Colonic mucosa (tissue), 4 donors: ENCODE measurements at regions not wholly inside any gene's neighbourhood (a gene's known extent, or its start where the extent isn't known, plus 50 kb on each side); places are given as distances from the start of the nearest gene placed in this dataset.

ENCODE experiments used
- DNase-seq: peaks from one replicate; pipeline ENCODE4 v3.0.0-alpha.2; 2020
- H3K27ac ChIP-seq: fragments of 200-600 bp; one replicate; pipeline ENCODE4 v1.8.0; 2021
- H3K27me3 ChIP-seq: fragments of 200-600 bp; one replicate; pipeline ENCODE4 v1.8.0; 2021
- H3K36me3 ChIP-seq: fragments of 200-600 bp; one replicate; pipeline ENCODE4 v1.8.0; 2021
- H3K4me1 ChIP-seq: fragments of 200-600 bp; one replicate; pipeline ENCODE4 v1.8.0; 2021; ENCODE audit warnings: mild to moderate bottlenecking
- H3K4me3 ChIP-seq: fragments of 200-600 bp; one replicate; pipeline ENCODE4 v1.8.0; 2021
- H3K9ac ChIP-seq, 2 donors: one replicate each; pipeline ENCODE4 v1.7.0; 2013; ENCODE audit warnings: control low read depth in 2 of 2, low read depth in 2 of 2, low read length in 2 of 2
- H3K9me3 ChIP-seq: fragments of 200-600 bp; one replicate; pipeline ENCODE4 v1.8.0; 2021
- intact Hi-C: fragments of 100-400 bp; cut with DNase I; formaldehyde crosslinking; loops from one replicate; pipeline ENCODE4 v1.14.1; 2022
- TF ChIP-seq, protein P1 (sequence below): fragments of 200-600 bp; IDR thresholded peaks from one replicate; pipeline ENCODE4 v1.8.0; 2022; ENCODE audit warnings: antibody characterized with exemption, mild to moderate bottlenecking
- donor health status: healthy.
- donor health status: DM: no; HTN: no; CAD: no.
- donor health status: DM: no; HTN: no; CAD: no.

DNA sequence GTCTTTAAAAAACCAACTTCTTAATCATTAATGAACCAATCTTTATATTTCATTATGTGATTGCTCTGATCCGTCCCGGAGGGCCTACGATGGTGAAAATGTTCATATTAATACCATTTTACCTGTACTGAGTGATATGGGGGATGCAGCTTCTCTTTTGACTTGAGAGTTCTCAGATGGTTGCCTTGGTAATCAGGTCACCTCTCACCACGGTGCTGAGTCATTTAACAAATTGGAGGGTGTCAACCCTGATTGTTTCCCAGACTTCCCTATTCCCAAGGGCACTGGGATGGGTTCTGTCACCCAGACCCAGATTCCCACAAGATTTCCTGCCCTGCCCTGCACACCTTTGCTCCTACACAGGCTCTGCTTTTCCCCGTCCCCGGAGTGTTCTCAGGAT, 128.5 kb upstream of the TMTC4 start:
- intact Hi-C loops: no loop called here

DNA sequence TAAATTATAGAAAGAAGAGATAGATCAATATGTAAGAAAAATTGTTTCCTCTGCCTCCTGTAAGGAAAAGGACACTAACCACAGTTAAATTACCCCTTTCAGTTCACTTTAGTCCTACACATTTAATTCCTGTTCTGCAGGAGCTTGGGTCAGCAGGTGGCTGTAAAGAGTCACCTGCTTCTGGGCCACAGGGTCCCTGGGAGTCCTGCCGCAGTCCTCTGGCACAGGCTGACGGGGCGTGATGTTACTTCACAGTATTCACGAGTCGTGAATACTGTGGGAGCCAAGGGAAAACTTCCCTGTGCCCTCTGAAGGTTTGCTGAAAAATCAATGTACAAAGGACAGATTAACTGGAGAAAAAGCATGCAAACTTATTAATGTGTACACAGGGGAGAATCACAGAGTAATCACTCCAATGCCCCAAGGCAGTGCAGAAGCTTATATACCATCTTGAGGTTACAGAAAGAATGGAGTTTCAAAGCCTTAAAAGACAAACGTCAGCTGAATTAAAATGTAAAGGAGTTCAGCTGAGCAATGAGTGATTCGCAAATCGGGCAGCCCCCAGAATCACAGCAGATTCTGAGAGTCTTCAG, 125.8 kb upstream of the TMTC4 start:
- Histone ChIP-seq H3K27me3 (no peaks in the 10 kb centered on the region), H3K4me3 (no peak overlapping the region), H3K9me3 (no peaks in the 10 kb centered on the region), H3K27ac (no peak overlapping the region), H3K4me1 (no peaks in the 10 kb centered on the region), H3K36me3 (no peaks in the 10 kb centered on the region), H3K9ac (no peak overlapping the region)
- no peak for DNase-seq
- TF ChIP-seq, protein P1, sequence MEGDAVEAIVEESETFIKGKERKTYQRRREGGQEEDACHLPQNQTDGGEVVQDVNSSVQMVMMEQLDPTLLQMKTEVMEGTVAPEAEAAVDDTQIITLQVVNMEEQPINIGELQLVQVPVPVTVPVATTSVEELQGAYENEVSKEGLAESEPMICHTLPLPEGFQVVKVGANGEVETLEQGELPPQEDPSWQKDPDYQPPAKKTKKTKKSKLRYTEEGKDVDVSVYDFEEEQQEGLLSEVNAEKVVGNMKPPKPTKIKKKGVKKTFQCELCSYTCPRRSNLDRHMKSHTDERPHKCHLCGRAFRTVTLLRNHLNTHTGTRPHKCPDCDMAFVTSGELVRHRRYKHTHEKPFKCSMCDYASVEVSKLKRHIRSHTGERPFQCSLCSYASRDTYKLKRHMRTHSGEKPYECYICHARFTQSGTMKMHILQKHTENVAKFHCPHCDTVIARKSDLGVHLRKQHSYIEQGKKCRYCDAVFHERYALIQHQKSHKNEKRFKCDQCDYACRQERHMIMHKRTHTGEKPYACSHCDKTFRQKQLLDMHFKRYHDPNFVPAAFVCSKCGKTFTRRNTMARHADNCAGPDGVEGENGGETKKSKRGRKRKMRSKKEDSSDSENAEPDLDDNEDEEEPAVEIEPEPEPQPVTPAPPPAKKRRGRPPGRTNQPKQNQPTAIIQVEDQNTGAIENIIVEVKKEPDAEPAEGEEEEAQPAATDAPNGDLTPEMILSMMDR: no peak
- intact Hi-C loops: no loop called here

More for the DNA sequence above, 128.5 kb upstream of the TMTC4 start:
- Histone ChIP-seq H3K9me3 (no peaks in the 10 kb centered on the region), H3K4me1 (no peaks in the 10 kb centered on the region), H3K4me3 (no peak overlapping the region), H3K36me3 (no peaks in the 10 kb centered on the region), H3K27ac (no peak overlapping the region), H3K9ac (no peak overlapping the region), H3K27me3 (no peaks in the 10 kb centered on the region)
- DNase-seq: no peak
- TF ChIP-seq, protein P1: no peak

DNA sequence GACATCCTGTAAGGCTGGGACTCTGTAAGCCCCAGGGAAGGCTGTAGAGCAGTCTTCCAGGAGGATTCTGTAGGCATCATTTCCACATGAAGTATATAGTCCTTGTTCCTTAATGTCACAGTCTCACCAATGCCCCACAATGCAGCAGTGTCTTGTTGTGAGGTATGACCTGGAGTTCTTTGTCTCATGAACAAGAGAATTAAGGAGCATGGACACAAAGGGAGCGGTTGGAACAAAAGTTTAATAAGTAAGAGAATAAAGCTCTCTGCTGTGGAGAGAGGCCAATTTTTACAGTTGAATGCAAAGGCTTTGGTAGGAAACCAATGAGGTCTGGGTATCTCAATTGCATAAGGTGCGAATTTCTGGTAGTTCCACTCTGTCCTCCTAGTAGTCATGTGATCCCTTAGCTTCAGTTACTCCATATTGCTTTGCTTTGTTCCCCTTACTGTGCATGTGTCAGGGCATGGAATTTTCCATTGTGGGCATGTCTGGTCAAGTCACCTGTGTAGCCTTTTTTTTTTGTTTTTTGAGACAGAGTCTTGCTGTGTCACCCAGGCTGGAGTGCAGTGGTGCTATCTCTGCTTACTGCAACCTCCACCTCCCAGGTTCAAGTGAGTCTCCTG, 124.3 kb upstream of the TMTC4 start:
- H3K27ac ChIP-seq: no peak overlapping the region
- H3K9ac ChIP-seq: no peak overlapping the region
- TF ChIP-seq, protein P1: no peak
- H3K9me3 ChIP-seq: no peaks in the 10 kb centered on the region
- DNase-seq: no peak
- intact Hi-C loops: no loop called here
- H3K4me3 ChIP-seq: no peak overlapping the region
- H3K36me3 ChIP-seq: no peaks in the 10 kb centered on the region
- H3K4me1 ChIP-seq: no peaks in the 10 kb centered on the region
- no peaks in the 10 kb centered on the region for H3K27me3 ChIP-seq

DNA sequence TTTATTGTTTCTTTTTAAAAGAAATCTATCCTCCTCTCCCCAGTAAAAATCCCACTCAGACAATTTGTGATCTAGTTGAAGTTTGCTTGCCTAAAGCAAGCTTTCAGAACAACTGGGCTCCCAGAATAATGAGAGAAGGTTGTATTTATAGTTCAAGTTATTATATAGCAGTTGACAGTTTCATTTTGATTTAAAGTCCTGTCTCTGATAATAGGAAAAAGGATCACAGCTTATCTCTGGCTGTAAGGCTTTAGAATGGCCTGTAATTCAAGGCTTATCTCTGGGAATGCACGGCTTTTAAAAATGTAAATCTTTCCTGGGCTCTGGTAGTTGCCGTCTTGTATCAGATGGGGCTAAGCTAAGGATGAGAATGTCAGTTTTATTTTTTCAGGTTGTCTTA, 123.3 kb upstream of the TMTC4 start:
- no peaks in the 10 kb centered on the region for H3K9me3 ChIP-seq
- TF ChIP-seq, protein P1: no peak
- DNase-seq: no peak
- intact Hi-C loops: no loop called here
- H3K4me1 ChIP-seq: no peaks in the 10 kb centered on the region
- H3K4me3 ChIP-seq: no peak overlapping the region
- no peak overlapping the region for H3K9ac ChIP-seq
- no peaks in the 10 kb centered on the region for H3K27me3 ChIP-seq
- H3K27ac ChIP-seq: no peak overlapping the region
- H3K36me3 ChIP-seq: no peaks in the 10 kb centered on the region

DNA sequence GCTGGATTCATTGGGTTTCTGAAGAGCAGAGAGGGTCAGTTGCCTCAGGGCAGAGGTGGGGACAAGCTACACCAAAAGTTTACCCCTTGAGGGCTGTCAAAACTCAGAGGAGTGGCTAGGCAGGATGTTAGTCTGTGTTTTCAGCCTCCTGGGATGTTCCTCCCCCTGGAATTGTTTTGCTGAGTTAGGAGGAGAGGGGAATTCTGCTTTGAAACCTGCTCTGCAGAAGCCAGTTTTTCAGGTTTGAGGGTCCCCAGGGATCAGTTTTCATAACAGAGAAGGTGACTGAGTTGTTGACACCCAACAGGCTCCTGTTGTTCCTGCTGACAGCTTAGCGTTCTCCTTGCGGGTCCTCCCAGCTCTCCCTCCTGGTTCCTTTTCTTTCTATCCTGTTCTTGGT, 121.9 kb upstream of the TMTC4 start:
- H3K36me3 ChIP-seq: no peaks in the 10 kb centered on the region
- intact Hi-C loops: no loop called here
- H3K4me3 ChIP-seq: no peak overlapping the region
- no peaks in the 10 kb centered on the region for H3K9me3 ChIP-seq
- H3K27ac ChIP-seq: no peak overlapping the region
- no peaks in the 10 kb centered on the region for H3K27me3 ChIP-seq
- H3K9ac ChIP-seq: no peak overlapping the region
- no peaks in the 10 kb centered on the region for H3K4me1 ChIP-seq
- no peak for DNase-seq
- TF ChIP-seq, protein P1: no peak
